GM21390 (cell line): ENCODE measurements at regions not wholly inside any gene's neighbourhood (a gene's known extent, or its start where the extent isn't known, plus 50 kb on each side); places are given as distances from the start of the nearest gene placed in this dataset.

ENCODE experiments used
- ATAC-seq: cut with Tn5 transposase; IDR thresholded peaks from one replicate; pipeline ENCODE4 v1.9.1; 2021; ENCODE audit not compliant: unreplicated experiment

DNA sequence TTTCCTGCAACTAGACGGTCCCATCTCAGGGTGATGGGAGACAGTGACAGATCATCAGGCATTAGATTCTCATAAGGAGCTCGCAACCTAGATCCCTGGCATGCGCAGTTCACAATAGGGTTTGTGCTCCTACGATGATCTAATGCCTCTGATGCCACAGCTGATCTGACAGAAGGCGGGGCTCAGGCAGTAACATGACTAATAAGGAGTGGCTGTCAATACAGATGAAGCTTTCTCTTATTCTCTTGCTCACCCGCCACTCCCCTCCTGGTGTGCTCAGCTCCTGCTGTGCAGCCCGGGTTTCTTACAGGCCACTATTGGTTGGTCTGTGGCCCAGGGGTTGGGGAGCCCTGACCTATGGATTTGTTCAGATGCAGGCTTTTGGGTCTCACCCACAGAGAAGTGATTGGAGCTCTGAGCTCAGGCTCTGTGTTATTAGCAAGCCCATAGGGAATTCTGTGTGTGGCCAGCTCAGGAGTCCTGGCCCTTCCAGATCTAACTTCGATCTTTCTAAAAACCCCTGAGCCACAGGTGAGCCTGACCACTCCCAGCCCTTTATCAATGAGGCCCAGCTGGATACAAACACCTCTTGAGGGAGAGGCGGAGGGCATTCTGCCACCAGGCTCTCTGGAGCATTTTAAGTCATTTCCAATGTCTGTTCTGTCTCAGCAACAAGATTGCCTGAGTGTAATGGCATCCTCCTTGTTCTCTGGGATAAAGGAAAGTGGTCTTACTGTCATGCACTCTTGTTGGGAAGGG, 351.8 kb downstream of the BUD13 start:
- ATAC-seq, result no peak

DNA sequence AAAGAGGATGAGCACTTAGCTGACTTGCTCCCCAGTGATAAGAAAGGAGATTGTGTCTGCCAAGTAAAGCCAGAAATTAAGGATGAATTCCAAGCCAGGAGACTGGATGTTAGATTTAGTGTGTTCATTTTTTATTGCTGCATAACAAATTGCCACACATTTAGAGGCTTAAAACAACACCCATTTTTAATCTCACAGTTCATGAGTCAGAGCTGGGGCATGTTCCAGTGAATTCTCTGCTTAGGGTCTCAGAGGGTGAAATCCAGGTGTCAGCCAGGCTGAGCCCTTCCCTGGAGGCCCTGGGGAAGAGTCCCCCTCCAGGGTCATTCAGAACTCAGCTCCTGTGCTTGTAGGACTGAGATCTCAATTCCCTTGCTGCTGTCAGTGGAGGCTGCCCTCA, 352.8 kb downstream of the BUD13 start:
- no peak for ATAC-seq

DNA sequence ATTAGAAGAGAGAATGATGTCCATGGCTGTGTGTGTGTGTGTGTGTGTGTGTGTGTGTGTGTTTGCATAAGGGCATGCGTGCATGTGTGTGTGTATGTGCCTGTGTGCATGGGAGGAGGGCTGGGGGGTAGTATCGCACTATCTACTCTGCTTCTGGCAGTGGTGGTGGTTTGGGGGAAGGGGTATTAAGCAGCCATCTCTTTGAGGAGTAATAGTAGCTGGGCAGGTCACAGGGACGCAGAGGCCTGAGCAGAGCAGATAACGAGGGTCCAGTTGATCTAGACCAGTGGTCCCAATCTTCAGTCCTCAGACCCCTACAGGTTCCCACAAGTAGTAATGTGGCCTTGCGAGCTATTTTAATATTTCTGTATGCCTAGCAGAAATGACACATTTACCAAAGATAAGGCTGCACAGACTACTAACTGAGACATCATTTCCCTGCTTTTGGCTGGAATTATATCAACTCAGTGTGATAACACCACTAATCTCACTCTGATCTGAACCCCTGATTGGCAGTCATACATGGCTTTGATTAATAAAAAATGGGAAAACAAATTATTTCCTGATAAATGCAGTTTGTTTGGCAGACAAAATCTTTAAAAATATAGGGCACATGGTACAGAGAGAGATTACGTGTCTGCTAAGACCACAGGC, 354.3 kb downstream of the BUD13 start:
- no peak for ATAC-seq

DNA sequence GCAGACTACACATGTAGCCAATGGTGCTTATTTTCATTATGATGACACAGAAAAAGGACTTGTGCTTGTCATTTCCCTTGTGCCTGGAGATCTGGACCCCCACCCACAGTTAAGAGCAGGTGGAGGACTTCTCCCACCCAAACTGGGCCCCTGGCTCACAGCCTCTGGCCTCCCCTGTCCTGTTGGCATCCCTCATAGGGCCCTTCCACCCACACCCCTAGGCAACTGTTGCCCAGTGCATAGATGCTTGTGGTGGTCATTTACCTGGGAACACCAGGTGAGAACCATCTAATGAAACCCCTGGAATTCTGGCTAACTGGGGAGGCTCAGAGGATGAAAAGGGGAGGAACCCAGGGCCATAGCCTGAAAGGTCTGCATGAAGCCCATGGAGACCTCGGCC, 355.9 kb downstream of the BUD13 start:
- no peak for ATAC-seq

DNA sequence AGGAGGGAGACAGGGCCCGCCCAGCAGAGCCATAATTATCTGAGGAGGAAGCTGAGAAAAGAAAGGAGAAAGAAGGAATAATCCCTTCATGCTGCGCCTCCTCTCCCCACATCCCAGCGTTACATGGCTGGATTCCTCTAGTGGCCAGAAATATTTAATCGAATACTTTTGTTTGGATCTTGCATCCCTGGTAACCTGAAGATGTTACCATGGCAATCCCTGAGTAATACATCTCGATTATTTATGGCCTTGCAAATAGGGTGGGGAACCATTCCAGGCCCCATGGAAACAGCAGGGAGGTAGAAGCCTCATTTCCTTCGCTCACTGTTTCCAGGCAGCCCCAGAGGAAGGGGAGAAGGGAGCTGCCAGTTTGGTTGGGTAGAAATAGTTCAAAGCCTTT, 357.7 kb downstream of the BUD13 start:
- no peak for ATAC-seq

DNA sequence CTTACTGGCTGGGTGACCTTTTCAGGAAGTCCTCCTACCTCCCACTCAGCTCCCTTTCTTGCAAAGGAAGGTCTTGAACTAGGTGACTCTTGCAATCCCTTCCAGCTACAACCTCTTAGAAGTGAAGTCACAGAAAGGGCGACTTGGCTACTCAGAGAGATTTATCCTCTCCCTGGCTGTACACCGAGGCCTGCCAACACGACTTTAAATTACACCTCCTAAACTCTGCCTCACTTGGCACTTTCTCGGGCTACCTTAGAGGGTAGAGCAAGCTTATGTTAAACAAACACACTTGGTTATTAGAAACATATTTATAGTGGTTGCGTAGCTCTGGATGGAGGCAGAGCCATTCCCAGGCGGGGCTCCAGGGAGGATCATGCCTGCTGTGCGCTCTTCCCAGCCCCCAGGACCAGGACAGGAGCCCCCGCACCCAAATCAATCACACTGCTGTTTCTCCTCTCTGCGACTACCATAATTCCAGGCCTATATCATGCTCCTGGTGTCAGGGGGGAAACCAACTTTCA, 358.4 kb downstream of the BUD13 start:
- ATAC-seq, result no peak

DNA sequence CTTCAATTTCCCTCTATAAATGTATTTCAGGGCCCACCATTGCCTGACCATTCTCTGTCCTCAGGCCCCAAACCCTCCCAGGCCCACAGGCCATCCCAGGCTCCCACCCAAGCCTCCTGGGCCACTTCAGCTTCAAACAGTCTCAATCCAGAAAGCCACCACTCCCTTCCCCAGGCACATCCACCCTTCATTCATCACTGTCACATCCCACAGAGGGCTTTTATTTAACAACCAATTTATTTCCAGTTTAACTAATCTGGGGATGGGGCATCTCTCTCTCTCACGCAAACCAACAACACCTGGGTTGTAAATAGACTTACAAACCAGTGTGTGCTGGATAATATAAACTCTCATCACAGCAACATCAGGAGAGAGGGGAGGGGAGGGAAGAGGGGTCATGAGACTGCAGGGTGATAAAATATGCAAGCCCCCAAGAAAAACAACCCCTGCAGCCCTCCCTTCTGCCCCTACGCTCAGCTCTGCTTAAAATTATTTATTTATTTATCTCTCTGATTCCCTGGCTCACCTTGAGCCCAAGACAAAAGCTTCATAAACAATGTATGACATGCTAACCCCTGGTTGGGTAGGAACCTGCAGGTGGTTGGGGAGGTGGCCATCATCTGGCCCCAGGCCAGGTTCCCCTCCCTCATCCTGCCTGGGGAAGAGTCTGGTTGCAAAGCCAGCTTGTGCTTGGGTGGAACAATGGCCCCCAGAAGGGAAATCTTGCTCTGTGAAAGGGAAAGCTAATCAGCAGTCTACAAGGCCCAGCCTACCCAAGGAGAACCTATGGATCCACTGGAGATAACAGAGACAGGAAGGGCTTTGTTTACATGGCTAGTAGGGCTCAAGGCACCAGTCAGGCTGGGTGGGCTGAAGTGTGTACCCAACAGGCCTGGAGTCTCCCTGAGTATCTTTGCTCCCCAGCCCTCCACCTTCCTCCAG, 359.2 kb downstream of the BUD13 start:
- ATAC-seq, result no peak

DNA sequence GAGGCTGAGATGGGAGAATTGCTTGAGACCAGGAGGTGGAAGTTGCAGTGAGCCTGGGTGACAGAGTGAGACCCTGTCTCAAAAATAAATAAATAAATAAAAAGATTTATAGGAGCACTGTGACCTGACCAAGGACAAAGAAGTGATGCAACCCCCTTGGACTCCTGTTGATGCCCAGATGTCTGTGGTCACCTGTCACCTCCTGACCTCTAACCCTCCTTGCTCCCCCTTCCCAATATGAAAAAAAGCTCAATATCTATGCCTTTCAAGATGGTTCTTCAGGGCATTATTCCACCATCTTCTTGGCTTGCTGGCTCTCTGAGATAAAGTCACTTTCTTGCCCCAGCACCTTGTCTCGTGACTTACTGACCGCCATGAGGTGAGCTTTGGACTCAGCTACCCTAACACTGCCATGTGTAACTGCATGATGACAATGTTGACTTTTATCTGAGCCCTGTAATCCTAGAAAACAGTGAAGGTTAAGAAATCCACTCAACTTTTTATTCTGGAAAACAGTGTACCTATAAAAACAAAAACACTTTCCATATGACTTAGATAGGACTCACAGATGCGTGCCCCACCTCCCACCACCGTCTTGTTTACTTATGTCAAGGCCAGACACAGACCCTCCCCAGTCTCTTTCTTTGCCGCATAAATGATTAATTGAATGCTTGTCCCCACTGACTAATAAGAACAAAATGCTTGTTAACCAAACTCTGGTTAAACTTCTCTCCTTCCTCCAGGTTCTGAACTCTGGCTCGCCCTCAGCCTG, 360.5 kb downstream of the BUD13 start:
- no peak for ATAC-seq

DNA sequence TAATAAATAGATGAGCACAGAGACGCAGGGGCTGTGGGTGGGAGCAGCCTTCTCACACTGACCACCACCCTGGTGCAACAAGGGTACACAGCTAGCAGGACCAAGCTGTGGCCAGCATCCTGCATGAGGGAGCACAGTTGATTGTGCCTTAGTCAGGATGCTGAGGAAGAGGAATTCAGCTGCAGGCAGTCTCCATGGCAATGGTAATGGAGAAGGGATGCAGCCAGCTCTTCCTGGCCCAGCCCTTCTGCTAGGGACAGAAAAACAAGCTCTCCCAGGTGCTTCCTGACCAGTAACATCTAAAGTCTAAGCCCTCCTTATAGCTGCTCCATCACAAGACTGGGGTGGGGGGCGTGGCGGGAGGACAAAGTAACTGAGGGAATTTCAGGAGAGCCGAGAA, 363.5 kb downstream of the BUD13 start:
- no peak for ATAC-seq

DNA sequence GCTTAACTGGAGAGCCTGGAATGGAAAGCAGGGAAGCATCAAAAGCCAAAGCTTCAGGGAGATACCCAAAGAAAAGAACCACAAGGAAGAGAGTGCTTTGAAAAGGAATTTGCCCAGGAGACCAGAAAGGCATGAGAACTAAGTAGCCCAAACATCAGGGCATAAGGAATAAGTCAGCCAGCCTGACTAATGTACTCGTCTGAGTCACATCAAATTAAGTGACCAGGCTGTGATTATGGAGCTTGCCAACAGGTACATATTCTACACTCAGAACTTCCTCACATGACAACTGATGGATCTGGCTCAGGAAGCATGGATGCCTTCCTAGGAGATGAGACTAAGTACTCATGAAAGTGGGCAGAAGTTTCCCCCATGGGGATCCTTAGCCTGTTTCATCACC, 366.7 kb downstream of the BUD13 start:
- no peak for ATAC-seq

DNA sequence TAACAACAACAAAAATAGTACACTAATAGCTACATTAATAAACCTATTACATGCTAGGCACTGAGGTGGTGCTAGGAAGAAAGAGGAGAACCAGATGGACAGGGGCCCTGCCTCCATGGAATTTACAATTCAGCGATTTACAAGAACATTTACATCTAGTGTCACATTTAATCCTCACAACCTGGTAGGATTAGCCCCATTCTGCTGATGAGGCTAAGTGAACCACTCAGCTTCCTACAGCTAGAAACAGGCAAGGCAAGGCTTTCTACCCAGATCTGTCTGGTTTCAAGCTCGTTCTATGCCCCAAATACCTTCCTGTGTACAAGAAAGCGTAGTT, 368.4 kb downstream of the BUD13 start:
- no peak for ATAC-seq

DNA sequence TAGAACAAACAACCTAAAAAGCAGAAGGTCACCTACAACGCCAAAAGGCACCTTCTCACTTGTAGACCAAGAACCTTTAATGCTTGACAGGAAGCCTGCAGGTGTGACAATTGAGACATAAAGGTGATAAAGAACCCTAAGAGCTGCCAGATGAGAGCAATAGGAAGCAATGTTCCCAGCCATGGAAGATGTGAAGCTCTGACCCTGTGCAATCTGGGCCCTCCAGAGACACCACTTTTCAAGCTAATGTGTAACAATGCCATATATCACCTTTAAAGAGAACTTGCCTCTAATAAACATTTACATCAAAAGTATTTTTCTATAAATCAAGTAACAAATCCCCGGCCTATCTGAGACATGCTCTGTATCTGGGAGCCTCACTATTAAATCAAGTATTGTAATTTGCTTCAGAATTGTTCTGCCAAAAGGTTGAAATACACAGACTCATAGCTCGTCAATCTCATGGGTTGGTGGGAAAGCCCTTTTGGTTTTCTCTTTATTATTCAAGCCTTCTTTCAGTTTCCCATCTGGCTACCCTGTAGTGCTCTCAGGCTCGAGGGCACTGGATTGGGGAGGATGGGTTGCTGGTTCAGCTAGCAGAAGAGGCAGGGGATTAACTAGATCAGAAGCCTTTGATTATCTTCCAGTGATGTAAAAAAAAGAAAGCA, 368.9 kb downstream of the BUD13 start:
- ATAC-seq, result no peak

DNA sequence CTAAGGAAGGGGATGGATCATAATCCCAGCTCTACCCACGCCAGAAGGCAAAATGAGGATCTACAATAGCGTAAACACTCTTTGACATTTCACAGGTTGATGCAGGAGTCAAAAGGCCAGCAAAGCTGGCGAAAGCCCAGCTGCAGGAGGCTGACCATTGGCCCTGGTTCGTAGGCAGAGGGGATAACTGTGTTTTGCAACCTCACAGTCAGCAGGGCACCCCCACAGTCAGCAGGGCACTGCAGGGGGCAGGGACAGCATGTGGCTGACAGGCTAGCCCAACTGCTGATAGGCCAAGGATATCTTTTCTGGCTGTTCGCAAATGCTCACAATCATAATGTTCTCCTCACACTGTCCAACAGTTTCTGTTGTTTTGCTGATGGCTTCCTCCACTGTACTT, 372.7 kb downstream of the BUD13 start:
- ATAC-seq, result no peak

DNA sequence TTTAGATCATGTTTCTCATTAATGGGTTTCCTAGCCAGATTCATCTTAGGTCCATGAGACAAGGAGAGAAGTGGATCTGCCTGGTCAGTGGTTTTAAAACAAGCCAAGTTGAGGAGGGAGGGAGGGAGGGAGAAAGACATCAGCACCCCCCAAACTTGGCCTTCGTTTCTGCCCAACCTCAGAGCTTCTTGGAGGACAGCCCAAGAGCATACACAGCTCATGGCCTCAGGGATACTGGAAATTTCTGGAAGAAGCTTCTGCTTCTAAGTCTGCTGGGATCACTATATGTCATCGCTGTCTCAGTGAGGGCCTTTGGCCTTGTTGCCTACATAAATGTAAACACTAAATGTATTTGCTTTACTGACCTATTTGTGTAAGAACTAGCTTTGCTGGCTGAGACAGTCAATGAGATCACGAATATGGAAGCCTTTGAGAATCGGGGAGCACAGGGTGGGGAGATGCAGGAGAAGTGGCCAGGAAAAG, 375.1 kb downstream of the BUD13 start:
- ATAC-seq, result no peak

DNA sequence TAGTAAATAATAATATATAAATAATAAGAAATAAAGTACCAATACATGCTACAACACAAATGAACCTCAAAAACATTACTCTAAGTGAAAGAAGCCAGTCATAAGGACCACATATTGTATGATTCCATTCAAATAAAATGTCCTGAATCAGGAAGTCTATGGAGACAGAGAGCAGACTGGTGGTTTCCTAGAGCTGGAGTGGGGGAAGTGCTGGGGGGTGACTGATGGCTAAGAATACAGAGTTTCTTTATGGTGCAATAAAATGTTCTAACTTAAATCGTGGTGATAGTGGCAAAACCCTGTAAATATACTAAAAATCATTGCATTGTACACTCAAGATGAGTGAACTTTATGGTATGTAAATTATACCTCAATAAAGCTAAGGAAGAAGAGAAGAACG, 376.5 kb downstream of the BUD13 start:
- no peak for ATAC-seq

DNA sequence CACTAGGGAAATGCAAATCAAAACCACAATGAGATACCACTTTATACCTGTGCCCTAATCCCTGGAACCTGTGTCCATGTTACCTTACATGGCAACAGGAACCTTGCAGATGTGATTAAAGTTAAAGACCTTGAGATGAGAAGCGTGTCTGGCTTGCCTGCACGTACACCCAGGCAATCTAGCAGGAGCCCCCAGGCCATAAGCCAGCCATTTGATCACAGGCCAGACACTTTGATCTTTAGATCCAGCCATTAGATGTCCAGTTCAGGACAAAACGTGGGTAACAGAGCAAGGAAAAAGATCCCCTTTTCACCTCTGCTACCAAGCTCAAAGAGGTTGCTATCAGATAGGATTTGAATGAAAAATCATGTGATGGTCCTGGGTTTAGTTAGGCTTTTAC, 378.8 kb downstream of the BUD13 start:
- no peak for ATAC-seq

DNA sequence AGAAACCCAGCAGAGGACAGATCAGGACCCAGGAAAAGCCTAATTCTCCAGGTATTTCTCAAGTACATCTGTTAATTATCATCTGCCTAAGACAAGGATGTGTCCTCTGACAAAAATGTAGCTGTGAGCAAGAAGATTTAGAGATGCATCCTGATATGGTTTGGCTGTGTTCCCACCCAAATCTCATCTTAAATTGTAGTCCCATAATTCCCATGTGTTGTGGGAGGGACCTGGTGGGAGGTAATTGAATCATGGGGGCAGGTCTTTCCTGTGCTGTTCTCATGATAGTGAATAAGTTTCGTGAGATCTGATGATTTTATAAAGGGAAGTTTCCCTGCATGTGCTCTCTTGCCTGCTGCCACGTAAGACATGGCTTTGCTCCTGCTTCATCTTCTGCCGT, 381.8 kb downstream of the BUD13 start:
- ATAC-seq, result no peak

DNA sequence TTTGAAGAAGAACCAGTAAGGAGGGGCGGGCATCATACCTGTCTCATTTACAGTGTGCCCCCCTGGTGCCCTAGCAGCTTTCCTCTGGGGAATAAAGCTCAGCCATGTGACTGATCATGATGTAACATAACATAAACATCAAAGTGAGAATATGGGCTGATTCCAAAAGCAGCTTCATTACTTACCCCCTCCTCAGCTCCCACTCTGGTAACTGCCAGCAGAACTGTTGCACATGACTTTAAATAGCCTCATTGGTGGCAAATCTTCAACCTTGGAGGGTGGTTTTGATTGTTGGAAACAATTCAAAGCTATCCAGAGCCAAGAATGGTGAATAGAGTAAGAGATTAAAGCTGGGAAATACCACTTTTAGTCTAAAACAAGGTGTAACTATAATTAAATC, 384.6 kb downstream of the BUD13 start:
- no peak for ATAC-seq

DNA sequence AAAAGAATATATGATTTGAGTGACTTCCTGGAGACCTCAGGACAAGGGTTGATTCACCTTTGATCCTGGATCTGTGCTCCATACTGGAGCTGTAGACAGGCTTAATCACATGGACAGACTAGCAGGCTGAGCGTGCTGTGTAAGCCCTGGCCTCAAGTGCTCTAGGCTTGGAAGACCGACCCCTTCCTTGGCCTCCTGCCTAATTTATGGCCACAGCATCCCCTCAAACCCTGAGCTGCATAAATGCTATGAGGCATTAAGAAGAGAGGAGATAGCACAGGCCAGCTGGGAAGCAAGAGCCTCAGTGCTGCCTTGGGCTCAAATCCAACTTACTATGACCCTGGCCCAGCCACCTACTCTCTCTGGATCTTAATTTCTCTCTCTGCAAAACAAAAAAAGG, 385.1 kb downstream of the BUD13 start:
- ATAC-seq, result no peak

DNA sequence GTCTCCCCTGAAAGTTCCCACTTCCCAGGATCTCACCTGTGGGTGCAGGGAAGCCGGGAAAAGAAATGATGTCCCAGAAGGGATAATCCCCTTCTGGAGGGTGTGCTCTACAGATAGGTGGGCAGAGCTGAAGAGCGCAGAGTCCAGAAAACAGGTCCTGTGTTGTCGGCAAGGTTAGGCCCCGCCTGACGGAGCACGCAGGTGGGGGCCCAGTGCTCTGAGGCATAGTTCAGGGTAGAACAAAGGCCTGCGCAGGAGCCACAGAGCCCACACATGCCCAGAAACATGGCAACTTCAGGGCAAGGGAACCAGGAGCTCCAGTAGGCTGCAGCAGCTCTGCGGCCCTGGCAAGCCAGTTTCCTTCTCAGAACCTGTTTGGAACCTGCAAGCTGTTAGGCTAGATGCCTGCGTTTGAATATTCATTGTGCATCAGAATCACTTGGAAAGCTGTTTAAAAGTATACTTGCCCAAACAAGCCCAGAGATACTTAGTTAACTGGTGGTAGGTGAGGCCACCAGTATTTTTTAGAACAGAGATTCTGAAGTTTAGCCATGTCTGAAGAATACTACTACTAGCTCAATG, 386.6 kb downstream of the BUD13 start:
- no peak for ATAC-seq
